Aorta (tissue), 5 donors: ENCODE measurements at regions not wholly inside any gene's neighbourhood (a gene's known extent, or its start where the extent isn't known, plus 50 kb on each side); places are given as distances from the start of the nearest gene placed in this dataset.
A peak's percentile ranks its signal among the peaks of the same experiment; 100 is the strongest.

Source experiments
- ATAC-seq: fragments of 200-7000 bp; cut with Tn5 transposase; one replicate; pipeline ENCODE4 v1.9.1; 2022; ENCODE audit warnings: moderate library complexity; ENCODE audit not compliant: low FRiP score
- DNase-seq, 2 donors: peaks; one replicate each; pipeline ENCODE4 v3.0.0-alpha.2; 2020
- H3K27ac ChIP-seq, 2 donors: one replicate each; pipeline ENCODE4 v1.5.1; 2013; ENCODE audit warnings: low read length in 2 of 2, mild to moderate bottlenecking in 2 of 2, moderate library complexity in 2 of 2, control low read depth in 1 of 2, inconsistent platforms in 1 of 2, low read depth in 1 of 2
- H3K27me3 ChIP-seq, 2 donors: one replicate each; pipeline ENCODE4 v1.6.1; 2013; ENCODE audit warnings: control low read depth in 1 of 2, low read length in 1 of 2, mild to moderate bottlenecking in 1 of 2, moderate library complexity in 1 of 2; ENCODE audit not compliant: insufficient read depth in 2 of 2, control insufficient read depth in 1 of 2
- H3K36me3 ChIP-seq, 2 donors: one replicate each; pipeline ENCODE4 v1.6.1; 2013; ENCODE audit warnings: control low read depth in 1 of 2, low read length in 1 of 2, mild to moderate bottlenecking in 1 of 2; ENCODE audit not compliant: insufficient read depth in 2 of 2, control insufficient read depth in 1 of 2
- H3K4me1 ChIP-seq, 2 donors: one replicate each; pipeline ENCODE4 v1.6.1; 2013; ENCODE audit warnings: low read length in 2 of 2, control low read depth in 1 of 2, mild to moderate bottlenecking in 1 of 2, moderate library complexity in 1 of 2; ENCODE audit not compliant: insufficient read depth in 2 of 2, control insufficient read depth in 1 of 2
- H3K4me3 ChIP-seq, 2 donors: one replicate each; pipeline ENCODE4 v1.5.1; 2013; ENCODE audit warnings: low read length in 2 of 2, control low read depth in 1 of 2, mild to moderate bottlenecking in 1 of 2
- H3K9me3 ChIP-seq: one replicate; pipeline ENCODE4 v1.6.1; 2013; ENCODE audit warnings: mild to moderate bottlenecking, low read length; ENCODE audit not compliant: control insufficient read depth
- WGBS, 2 donors: extraction: QIAGEN DNeasy Blood & Tissue Kit; methylation state at CpG; one replicate each; pipeline ENCODE4 v1.1.7; 2013; 5-methylcytosine and 5-hydroxymethylcytosine counted together
- intact Hi-C, 2 donors: fragments of 100-400 bp; cut with DNase I; formaldehyde crosslinking; loops; one replicate each; pipeline versions ENCODE4 v1.14.2 to v1.15.0; 2022
- donor health status: healthy with polysubstance abuse.
- donor health status: Bipolar disorder and iron deficiency.
- donor health status: DM: no; HTN: no; CAD: no.
- donor health status: DM: no; HTN: no; CAD: no.
- donor health status: DM: yes; HTN: yes; CAD: no.

DNA sequence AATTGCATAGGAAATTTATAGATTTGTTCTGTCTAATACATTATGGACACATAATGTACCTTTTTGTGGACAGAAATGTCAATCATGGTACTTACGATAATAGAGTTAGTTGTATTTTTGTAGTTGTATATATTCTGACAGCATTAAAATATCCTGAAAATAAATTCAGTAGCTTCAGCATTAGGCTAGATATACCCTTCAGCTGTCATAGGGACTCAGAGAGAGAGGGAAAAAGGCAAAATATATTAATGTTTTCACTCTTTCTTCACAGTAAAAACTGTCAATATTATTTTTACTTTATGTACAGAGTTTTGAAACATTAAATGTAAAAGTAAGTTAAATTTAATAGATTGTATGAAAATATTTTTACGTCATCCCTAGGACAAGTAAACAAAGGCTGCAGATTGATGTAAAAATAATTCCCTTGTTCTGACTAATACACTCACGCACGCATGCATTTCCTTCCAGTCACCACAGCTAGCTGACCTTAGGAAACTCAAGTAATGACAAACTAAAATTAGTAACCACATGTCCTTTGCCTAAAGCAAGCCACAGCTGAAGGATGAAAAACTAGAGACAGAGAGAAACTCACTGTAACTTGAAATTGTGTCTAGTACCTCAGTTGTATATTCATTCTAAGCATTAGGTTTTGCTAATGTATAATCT is 104.7 kb upstream of the CARD18 start:
- Histone ChIP-seq H3K36me3 (no peaks in the 10 kb centered on the region), H3K27me3 (no peaks in the 10 kb centered on the region), H3K27ac (no peak overlapping the region), H3K9me3 (no peaks in the 10 kb centered on the region), H3K4me1 (no peaks in the 10 kb centered on the region), H3K4me3 (no peak overlapping the region)
- WGBS, 2 donors = 10% methylated on average over 4 of the region's 4 CpGs
- intact Hi-C loops = no loop called here
- ATAC-seq = peak; percentile 54
- peak in 1 of 2 donors; percentile 51 for DNase-seq

DNA sequence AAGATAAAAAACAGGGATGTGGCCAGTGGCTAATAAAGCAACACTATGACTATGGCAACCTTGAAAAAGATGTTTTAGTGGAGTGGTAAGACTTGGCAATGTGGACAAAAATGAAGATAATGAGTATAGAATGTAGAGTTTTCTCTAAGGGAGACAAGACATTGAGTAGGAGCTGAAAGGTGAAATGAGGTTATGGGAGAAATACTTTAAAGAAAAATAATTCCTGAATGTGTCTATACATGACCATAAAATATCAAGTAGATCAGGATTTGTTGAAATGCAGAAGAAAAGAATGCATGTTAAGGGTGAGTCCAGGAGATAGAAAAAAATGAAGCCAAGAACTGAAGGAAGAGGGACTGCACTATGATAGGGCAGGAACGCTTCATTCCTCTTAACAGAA is 101.6 kb upstream of the CARD18 start:
- Histone ChIP-seq H3K9me3 (no peaks in the 10 kb centered on the region), H3K4me3 (no peak overlapping the region), H3K27me3 (no peaks in the 10 kb centered on the region), H3K27ac (no peak overlapping the region), H3K4me1 (no peaks in the 10 kb centered on the region), H3K36me3 (no peaks in the 10 kb centered on the region)
- intact Hi-C loops = no loop called here
- DNase-seq = no peak
- 90 to 95% methylated on average over 1 of the region's 1 CpG for WGBS, 2 donors
- no peak for ATAC-seq

DNA sequence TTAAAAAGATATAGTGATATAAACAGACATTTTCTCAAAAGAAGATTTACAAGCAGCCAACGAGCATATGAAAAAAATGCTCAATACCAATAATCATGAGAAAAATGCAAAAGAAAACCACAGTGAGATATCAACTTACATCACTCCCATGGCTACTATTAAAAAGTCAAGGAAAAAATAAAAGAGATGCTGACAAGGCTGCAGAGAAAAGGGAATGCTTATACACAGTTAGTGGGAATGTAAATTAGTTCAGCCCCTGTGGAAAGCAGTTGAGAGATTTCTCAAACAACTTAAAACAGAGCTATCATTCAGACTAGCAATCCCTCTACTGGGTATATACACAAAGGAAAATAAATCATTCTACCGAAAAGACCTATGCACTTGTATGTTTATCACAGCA is 97.1 kb upstream of the CARD18 start:
- intact Hi-C loops = no loop called here
- DNase-seq (no peak), ATAC-seq (no peak)
- no peaks in the 10 kb centered on the region for H3K36me3 ChIP-seq
- no peak overlapping the region for H3K27ac ChIP-seq
- H3K27me3 ChIP-seq = no peaks in the 10 kb centered on the region
- H3K4me1 ChIP-seq = no peaks in the 10 kb centered on the region
- H3K4me3 ChIP-seq = no peak overlapping the region
- WGBS, 2 donors = 29 to 39% methylated on average over 2 of the region's 2 CpGs
- no peaks in the 10 kb centered on the region for H3K9me3 ChIP-seq

DNA sequence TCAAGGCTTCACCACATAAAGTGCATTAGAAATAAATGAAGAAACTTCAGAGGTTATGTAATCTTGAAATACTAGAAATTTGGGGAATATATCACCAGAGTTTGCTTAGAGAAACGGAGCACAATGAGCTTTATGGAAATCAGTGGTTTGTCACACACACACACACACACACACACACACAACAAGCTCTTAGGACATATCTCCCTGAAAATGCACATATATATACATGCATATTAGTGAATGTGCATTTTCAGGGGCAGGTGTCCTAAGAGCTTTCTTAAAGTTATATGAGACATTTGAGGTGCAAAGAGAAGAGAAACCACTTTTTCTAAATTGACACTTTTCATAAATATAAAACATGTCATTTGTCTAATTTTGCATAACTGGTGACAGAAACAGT is 93.7 kb upstream of the CARD18 start:
- Histone ChIP-seq H3K4me1 (no peaks in the 10 kb centered on the region), H3K36me3 (no peaks in the 10 kb centered on the region), H3K27ac (no peak overlapping the region), H3K27me3 (no peaks in the 10 kb centered on the region), H3K4me3 (no peak overlapping the region), H3K9me3 (no peaks in the 10 kb centered on the region)
- ATAC-seq (no peak), DNase-seq (no peak)
- 74 to 78% methylated on average over 1 of the region's 1 CpG for WGBS, 2 donors
- intact Hi-C loops = no loop called here

DNA sequence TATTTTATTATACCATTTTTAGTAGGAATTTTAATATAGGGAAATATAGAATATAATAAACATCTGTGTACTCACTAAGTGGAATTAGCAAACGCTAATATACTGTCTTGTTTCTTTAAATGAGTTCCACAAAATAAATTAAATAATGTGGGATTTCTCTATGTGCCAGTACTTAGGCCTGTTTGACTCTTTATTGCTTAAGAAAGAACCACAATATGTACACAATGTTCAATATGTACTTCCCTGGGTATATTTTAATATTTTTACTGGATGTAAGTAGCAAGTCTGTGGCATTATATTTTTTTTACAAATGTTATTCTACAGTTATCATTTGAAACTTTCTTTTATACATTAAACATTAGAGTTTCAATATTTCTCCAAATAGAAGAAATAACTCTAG is 92.5 kb upstream of the CARD18 start:
- Histone ChIP-seq H3K27me3 (no peaks in the 10 kb centered on the region), H3K27ac (no peak overlapping the region), H3K9me3 (no peaks in the 10 kb centered on the region), H3K36me3 (no peaks in the 10 kb centered on the region), H3K4me3 (no peak overlapping the region), H3K4me1 (no peaks in the 10 kb centered on the region)
- intact Hi-C loops = no loop called here
- DNase-seq (no peak), ATAC-seq (no peak)
- 85 to 95% methylated on average over 1 of the region's 1 CpG for WGBS, 2 donors

DNA sequence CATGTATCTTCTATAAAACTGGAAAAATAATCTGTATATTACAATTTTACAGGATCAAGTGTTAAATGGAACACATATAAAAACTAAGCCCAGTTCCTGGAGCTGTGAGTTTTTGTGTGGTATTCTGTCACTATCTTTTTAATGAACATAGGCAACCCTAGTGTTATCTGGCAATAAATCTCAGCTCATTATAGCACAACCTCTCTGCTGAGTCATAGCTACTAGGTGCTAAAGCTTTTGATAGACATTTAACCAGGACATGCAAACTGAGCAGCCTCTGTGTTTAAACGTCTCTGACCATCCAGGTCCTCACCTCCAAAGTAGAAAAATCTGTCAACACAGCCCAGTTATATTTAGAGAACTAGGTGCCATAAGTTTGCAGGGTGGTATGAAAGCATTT is 91.0 kb upstream of the CARD18 start:
- ATAC-seq (no peak), DNase-seq (no peak)
- H3K36me3 ChIP-seq = no peaks in the 10 kb centered on the region
- no peaks in the 10 kb centered on the region for H3K4me1 ChIP-seq
- H3K4me3 ChIP-seq = no peak overlapping the region
- intact Hi-C loops = no loop called here
- H3K27ac ChIP-seq = no peak overlapping the region
- H3K27me3 ChIP-seq = no peaks in the 10 kb centered on the region
- 44 to 60% methylated on average over 1 of the region's 1 CpG for WGBS, 2 donors
- no peaks in the 10 kb centered on the region for H3K9me3 ChIP-seq

DNA sequence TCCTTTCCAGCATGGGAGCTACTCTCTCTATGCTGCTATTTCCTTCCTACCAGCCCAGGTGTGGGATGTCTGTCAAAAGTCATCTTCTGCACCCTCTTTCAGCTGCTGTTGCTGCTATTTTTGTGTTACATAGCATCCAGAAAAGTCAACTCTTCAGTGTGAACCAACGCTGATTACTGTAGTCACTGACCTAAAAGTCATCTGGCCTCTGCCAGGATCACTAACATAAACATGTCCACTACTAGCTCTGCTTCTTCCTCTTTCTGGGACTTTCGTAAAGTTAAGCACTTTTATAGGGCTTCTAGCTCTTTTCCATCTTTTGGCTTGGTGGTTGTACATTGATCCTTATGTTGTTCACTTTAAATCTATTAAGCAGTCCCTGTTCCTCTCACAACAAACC is 90.2 kb upstream of the CARD18 start:
- intact Hi-C loops = no loop called here
- no peak for ATAC-seq
- no peak overlapping the region for H3K27ac ChIP-seq

DNA sequence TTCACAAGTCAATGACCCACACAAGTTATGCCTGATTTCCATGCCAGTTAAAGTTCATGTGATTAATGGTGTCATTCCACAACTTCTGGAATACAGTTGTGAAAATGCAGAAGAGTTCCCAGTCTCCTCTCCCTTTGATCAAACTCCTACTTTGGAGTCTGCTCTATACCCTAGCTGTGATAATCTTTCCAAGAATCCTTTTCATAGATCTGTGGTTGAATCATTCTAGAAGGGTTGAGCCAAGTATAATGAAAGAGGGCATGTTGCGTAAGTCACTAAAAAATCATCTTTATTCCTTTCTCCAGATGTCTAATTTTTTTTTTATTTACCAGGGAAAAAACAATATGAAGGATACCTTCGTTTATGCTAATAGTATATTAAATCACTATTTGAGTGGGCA is 89.7 kb upstream of the CARD18 start:
- DNase-seq (no peak), ATAC-seq (no peak)
- Histone ChIP-seq H3K36me3 (no peaks in the 10 kb centered on the region), H3K9me3 (no peaks in the 10 kb centered on the region), H3K4me3 (no peak overlapping the region), H3K27ac (no peak overlapping the region), H3K27me3 (no peaks in the 10 kb centered on the region), H3K4me1 (no peaks in the 10 kb centered on the region)
- WGBS, 2 donors = 76 to 84% methylated on average over 2 of the region's 2 CpGs
- intact Hi-C loops = no loop called here

More for the DNA sequence above, 90.2 kb upstream of the CARD18 start:
- no peak for DNase-seq
- H3K27me3 ChIP-seq = no peaks in the 10 kb centered on the region
- 70 to 72% methylated on average over 2 of the region's 2 CpGs for WGBS, 2 donors
- H3K9me3 ChIP-seq = no peaks in the 10 kb centered on the region
- no peaks in the 10 kb centered on the region for H3K4me1 ChIP-seq
- H3K4me3 ChIP-seq = no peak overlapping the region
- no peaks in the 10 kb centered on the region for H3K36me3 ChIP-seq

DNA sequence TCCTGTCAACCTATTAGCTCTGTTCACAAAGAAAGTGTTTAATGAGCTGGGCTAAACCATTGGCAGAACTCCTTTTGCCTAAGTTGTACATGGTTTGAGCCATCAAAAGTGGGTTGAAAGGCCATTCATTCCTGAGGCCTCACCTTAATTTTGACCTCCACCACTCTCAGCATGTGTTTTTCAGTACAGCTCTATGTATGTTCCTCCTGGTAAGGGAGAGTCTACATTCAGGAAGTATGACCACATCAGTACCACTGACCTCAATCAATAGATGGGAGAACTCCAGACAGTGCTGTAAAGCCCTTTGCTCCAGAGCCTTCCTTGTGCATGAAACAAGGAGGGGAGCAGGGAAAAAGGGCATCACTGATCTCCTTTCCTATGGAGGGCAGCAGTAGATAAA is 87.8 kb upstream of the CARD18 start:
- intact Hi-C loops = no loop called here
- no peaks in the 10 kb centered on the region for H3K27me3 ChIP-seq
- no peak overlapping the region for H3K4me3 ChIP-seq
- H3K36me3 ChIP-seq = no peaks in the 10 kb centered on the region
- ATAC-seq (no peak), DNase-seq (no peak)
- no peaks in the 10 kb centered on the region for H3K4me1 ChIP-seq
- H3K27ac ChIP-seq = no peak overlapping the region
- H3K9me3 ChIP-seq = no peaks in the 10 kb centered on the region
